CD4-positive, alpha-beta T cell treated with Interleukin-15 for 1 hour (primary cell): ENCODE measurements at regions not wholly inside any gene's neighbourhood (a gene's known extent, or its start where the extent isn't known, plus 50 kb on each side); places are given as distances from the start of the nearest gene placed in this dataset.

Experiments used
- DNase-seq: peaks from one replicate; pipeline ENCODE4 v3.0.0-alpha.2; 2020

DNA sequence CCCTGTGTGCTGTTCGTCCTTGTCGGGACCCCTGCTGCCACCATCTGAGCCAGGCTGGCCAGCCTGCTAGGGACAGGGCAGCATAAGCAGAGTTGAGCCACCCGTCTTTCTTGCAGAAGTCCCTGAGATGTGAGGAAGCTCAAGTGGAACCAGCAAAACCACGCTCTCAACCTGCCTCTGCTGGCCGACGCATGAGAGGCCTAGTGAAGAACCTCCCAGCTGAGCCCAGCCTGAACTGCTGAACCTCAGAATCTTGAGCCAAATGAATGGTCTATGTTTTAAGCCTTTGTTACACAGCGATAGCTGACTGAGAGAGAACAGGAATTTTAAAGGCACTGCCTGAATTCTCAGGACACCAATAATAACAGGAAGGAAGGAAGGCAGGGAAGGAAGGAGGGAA, 98.9 kb upstream of the ADRA2C start:
- no peak for DNase-seq

- no peak for DNase-seq
Observed at GRCh38 chr4:3666263-3666662, 99.9 kb upstream of the ADRA2C start.

- DNase-seq = no peak
Observed at GRCh38 chr4:3665360-3665891, 100.8 kb upstream of the ADRA2C start.

GRCh38 chr4:3663791-3664190, 102.4 kb upstream of the ADRA2C start:
- DNase-seq = no peak

DNA sequence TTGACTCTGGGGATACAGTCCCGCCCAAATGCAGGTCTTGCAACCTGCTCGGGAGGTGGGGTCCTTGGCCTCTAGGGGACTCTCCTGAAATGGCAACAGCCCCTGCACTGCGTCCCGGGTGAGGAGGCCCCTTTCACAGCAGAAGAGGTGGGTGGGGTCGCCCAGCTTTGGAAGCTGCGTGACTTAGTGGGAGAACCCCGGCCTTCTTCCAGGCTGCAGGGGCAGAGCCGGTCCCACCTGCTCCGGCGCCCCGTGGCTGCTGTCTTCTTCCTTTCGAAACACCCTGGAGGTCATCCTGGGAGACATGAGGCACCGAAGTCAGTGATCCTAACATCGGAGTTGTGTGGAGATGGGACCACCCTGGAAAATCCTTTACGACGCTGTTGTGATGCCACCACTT, 103.7 kb upstream of the ADRA2C start:
- no peak for DNase-seq

GRCh38 chr4:3661989-3662388, 104.2 kb upstream of the ADRA2C start:
- DNase-seq = no peak

GRCh38 chr4:3660928-3661515, 105.2 kb upstream of the ADRA2C start:
- no peak for DNase-seq

DNA sequence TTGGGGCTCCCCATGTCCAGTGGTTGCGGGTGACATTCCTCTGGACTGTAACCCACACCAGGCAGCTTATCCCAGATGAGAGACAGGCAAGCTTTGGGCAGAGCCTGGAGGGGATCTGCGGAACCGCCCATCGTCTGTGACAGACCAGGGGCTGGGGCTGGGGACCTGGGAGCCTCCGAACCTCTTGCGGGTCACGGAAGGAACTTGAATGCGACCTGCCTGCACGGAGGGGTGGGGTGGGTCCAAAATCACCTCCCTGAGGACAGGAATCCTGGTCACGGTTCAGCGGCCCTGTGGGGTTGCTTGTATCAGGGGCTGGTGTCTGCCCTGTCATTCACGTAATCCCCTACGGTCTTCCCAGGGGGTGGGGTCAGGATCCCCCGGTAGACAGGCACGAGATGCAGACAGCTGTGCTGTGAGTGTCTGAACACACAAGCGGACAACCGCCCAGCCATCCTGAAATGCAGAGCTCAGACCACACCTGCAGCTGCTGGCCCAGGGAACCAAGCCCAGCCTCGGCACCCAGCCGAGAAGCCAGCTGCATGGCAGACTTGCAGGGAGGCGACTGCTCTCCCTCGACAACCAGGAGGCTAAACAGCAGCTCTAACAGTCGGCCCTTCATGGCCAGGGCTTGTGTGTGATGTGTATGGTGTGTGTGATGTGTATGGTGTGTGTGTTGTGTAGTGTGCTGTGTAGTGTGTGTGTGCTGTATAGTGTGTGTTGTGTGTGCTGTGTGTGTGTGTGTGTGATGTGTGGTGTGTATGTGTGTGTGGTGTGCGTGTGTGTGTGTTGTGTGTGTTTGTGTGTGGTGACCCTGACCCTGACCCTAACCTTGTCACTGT, 105.9 kb upstream of the ADRA2C start:
- DNase-seq = no peak

- DNase-seq = no peak
Observed at GRCh38 chr4:3659131-3659530, 107.1 kb upstream of the ADRA2C start.

GRCh38 chr4:3658530-3658913, 107.7 kb upstream of the ADRA2C start:
- no peak for DNase-seq

DNA sequence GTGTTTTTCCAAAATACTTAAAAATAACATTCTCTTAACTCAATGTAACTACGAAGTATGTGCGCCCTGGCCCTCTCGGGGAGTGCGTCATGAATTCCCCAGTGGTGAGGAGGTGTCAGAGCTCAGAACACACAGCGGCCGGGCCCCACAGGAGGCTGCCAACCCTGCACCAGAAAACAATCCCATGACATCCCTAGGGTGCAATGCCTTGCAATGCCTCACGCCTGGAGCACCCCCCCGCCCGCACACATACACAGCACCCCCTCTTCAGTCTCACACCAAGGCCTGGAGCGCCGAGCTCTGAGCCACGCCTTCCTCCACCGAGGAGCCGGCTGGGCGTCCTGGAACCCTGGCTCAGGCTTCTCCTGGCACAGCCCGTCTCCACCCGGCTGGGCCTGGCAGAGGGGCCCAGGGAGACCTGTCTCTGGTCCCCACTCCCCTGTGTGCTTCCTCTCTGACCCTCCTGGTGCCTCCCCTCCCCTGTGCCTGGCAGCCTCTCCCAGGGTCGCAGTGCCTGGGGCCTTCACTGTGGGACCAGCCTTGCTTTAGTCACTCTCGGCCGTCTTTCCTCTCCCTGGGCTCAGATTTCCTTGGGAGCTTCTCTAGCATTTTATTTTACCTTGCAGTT, 108.2 kb upstream of the ADRA2C start:
- no peak for DNase-seq

DNA sequence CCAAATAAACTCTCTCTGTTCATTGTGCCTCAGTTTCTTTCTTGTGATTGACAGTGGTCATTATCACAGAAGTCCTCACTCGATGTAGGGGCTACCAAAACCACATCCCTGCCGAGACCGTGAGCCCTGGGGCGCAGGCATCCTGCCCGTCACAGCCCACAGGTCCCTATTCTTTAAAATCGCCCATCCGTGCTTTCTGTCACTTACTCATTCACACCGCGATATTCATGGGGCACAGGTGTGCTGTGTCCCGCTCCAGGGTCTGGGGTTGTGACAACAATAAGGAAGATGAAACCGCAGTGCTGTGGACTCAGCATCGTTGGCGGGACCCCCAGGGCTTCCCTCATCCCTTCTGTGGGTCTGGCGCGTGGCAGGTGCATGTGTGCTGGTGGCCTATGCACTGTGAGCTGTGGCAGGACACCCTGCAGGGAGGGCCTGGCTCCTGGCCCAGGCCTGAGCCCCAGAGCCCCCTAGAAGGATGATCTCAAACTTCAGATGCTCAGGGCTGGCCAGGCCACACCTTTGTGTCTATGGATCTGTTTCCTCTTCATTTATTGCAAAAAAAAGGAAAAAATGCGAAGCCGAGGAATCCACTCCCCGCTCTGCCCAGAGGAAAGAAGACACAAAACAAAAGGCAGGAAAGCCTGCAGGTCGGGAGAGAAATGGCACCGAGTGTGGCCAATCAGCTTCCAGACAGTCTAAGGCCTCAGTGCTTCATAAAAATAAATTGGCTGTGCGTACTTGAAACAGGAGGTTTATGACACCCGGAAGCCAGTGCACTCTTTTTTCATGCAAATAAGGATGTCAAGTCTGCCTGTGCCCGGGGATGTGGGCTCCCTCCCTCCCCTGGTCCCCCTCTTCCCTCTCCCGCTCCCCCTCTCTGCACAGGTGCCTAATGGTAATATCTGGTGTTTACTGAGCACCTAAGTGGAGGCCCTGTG, 109.5 kb upstream of the ADRA2C start:
- DNase-seq = no peak

DNA sequence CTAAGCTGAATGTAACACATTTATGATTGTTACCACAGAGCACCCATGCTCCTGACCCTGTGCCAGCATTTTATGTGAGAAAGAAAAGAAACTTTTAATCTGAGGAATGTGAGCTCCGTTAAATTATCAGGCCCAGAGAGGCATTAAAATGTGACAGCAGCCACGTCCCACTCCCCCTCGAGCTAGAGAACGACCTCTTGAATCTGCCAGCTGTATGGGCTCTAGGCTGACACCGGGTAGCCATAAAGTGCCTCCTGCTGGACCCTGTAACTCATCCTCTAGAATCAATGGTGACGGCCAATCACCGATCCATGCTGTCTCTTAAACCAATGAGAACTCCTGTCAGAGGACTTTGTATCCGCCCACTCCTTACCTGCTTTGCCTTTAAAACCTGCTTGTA, 110.2 kb upstream of the ADRA2C start:
- no peak for DNase-seq

- DNase-seq = no peak
Observed at GRCh38 chr4:3655485-3655884, 110.7 kb upstream of the ADRA2C start.

DNA sequence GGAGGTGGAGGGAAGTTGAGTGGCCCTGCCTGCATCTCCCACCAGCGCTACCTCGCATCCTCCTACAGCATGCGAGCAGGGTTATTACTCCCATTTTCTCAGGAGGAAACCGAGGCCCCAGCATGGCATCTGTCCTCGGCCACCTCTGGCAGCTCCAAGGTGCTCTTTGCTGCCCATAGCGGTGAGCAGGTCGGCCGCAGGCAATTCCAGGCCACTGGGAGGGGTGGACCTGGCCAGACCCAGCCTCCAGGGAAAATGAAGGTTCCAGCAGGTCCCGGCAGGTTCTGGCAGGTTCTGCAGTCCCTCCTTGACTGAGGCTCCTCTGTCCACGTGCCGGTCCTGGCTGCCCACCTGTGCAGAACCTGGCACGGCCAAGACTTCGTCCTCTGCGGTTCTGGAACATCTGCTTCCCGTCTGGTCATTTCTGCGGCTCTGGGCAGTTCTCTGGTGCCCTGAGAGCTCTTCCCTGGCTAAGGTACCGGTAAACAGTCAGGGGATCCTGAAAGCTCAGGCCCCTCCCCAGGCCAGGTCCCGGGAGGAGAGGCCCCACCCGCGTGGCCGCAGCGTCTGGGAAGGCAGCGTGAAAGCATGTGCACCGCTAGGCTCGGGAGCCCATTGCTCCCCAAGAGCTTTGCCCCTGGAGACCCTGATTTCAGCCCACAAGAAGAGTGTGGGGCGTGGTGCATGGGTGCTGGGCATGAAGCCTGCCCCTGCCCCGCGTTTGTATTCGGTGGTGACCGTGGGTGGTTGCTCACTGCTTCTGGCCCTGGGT, 112.0 kb upstream of the ADRA2C start:
- no peak for DNase-seq

DNA sequence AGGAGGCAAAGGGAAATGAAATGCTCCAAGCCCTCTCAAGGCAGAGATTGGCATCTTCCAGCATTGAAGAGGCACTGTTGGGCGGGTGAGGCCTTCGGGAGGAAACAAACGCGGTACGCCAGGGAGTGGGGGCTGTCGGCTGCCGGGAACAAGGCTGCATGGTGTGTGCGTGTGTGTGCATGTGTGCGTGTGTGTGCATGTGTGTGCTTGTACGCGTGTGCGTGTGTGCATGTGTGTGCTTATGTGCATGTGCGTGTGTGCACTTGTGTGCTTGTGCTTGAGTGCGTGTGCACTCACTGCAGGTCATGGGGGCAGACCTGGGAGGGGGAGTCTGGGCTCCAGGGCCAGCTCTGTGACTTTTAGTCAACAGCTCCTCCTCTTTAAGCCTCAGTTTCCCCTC, 113.6 kb upstream of the ADRA2C start:
- no peak for DNase-seq

DNA sequence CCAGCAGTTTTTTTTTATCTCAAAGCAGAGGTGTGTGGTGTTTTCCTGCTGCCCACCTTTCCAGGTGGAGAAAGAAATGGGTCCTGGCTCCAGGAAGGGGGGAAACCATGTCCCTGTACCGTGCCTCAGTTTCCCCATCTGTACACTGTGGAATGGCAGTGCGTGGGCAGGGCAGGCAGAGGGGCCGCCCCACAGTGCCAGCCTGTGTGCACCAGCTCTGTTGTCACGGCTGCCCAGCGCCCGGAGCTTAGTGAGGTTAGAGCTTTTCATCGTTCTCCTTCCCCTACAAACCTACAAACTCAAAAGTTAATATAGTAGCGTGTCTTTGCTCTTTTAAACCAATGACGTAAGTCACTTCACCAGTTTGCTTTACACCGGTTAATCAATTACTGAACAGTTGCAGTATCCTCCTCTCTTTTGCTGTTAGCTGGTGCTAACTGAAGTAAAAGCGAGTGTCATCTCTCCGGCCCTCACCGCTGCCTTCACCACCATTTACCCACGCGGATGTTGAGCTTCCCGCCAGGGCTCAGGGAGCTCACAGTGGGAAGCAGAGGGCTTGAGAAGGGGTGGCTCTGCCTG, 114.8 kb upstream of the ADRA2C start:
- no peak for DNase-seq

GRCh38 chr4:3649491-3649890, 116.7 kb upstream of the ADRA2C start:
- DNase-seq = no peak

DNA sequence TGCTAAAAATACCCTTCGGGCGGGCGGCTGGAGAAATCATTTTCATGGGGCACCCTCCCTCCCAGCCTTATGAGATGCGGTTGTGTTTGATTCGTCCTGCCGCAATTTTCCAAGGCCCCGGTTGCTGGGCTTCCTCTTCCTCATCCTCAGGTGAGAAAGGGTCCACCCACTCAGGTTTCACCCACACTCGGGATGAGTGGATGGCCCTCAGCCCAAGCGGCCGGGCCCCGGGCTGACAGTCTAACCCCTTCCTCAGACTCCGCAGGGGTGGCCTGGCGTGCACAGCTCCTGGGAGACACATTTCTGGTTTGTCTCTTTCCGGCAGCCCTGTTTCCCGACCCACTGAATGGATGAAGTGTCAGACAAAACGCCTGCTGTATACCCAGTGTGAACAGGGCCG, 116.5 kb upstream of the LRPAP1 start:
- no peak for DNase-seq

DNA sequence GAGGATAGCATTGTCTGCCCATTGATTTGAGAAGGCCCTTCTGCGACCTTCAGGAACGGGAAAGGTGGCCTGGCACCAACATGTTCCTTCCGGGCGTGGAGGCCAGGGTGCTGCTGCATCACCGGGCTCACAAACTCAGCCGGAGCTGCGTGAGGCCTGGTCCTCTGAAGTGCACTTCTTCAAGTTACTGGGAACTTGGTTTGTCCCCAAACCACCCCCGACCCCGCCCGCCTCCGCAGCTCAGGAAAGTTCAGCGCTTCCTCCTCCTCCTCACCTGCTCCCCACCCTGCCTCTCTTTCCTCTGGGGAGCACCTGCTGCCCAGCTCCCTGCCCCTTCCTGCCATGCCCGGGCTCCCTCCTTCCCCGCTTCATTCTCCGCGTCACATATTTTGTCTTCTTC, 116.0 kb upstream of the LRPAP1 start:
- DNase-seq = no peak

- DNase-seq = no peak
Observed at GRCh38 chr4:3647421-3647820, 115.2 kb upstream of the LRPAP1 start.
